ENCODE measurements at regions not wholly inside any gene's neighbourhood (a gene's known extent, or its start where the extent isn't known, plus 50 kb on each side); places are given as distances from the start of the nearest gene placed in this dataset.

GRCh38 chr4:135050086-135050717 lies 848.6 kb upstream of the PABPC4L start:
- TF ChIP-seq ZFX (IDR thresholded peaks at IDR 0.05) = no peak
- no peak for TF ChIP-seq CTCF (conservative IDR thresholded peaks at IDR 0.05)
- H3K27ac ChIP-seq = no peak overlapping the region

- TF ChIP-seq ZFX (IDR thresholded peaks at IDR 0.05) = no peak
Observed at GRCh38 chr4:135032670-135033069, 831.1 kb upstream of the PABPC4L start.

GRCh38 chr4:135015771-135016170 lies 814.2 kb upstream of the PABPC4L start:
- H3K27ac ChIP-seq = no peak overlapping the region
- TF ChIP-seq ZFX (IDR thresholded peaks at IDR 0.05) = no peak
- TF ChIP-seq CTCF (conservative IDR thresholded peaks at IDR 0.05) = no peak

More at GRCh38 chr4:135032670-135033069, 831.1 kb upstream of the PABPC4L start:
- H3K27ac ChIP-seq = no peak overlapping the region

GRCh38 chr4:135007400-135007799 lies 805.8 kb upstream of the PABPC4L start:
- H3K27ac ChIP-seq = no peak overlapping the region
- TF ChIP-seq ZFX (IDR thresholded peaks at IDR 0.05) = no peak
- no peak for TF ChIP-seq CTCF (conservative IDR thresholded peaks at IDR 0.05)

- H3K27ac ChIP-seq = no peak overlapping the region
- no peak for TF ChIP-seq CTCF (conservative IDR thresholded peaks at IDR 0.05)
- no peak for TF ChIP-seq ZFX (IDR thresholded peaks at IDR 0.05)
Observed at GRCh38 chr4:134999169-134999568, 797.6 kb upstream of the PABPC4L start.

- H3K27ac ChIP-seq = no peak overlapping the region
- no peak for TF ChIP-seq ZFX (IDR thresholded peaks at IDR 0.05)
- TF ChIP-seq CTCF (conservative IDR thresholded peaks at IDR 0.05) = no peak
Observed at GRCh38 chr4:134961963-134962362, 760.4 kb upstream of the PABPC4L start.

- TF ChIP-seq ZFX (IDR thresholded peaks at IDR 0.05) (no peak), CTCF (conservative IDR thresholded peaks at IDR 0.05) (no peak)
- no peak overlapping the region for H3K27ac ChIP-seq
Observed at GRCh38 chr4:134958862-134959261, 757.3 kb upstream of the PABPC4L start.

- H3K27ac ChIP-seq = no peak overlapping the region
- TF ChIP-seq CTCF (conservative IDR thresholded peaks at IDR 0.05) (no peak), ZFX (IDR thresholded peaks at IDR 0.05) (no peak)
Observed at GRCh38 chr4:134955059-134955458, 753.5 kb upstream of the PABPC4L start.
